ENCODE measurements at regions not wholly inside any gene's neighbourhood (a gene's known extent, or its start where the extent isn't known, plus 50 kb on each side); places are given as distances from the start of the nearest gene placed in this dataset.

DNA sequence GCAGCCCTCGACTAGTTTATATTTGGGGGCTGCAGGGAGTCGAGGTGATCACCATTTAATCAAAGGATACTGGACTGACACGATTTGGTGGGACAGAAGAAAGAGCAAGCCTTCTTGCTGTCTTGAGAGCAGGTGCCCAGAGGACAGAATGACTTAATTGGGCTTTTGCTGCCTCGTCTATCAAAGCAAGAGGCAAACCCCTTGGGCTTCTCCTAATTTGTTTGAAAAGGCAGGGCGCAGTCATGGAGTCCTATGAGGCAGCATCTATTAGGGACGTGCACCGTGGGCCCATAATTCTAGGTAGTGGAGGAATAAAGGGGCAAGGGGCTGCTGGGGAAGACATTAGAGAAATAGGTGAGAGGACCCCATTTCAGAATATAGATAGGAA, 1411.3 kb downstream of the TBC1D22A start:
- H3K27ac Mint-ChIP-seq = no peak overlapping the region
- H3K36me3 Mint-ChIP-seq (ENCODE audit: low read depth) = no peaks in the 10 kb centered on the region
- peaks cover 2% of the 10 kb centered on the region for H3K9me3 Mint-ChIP-seq
- DNase-seq = no peak
- peaks cover 2% of the 10 kb centered on the region for H3K27me3 Mint-ChIP-seq (ENCODE audit: low read depth)
- intact Hi-C loops (cut with micrococcal nuclease) = no loop called here
- H3K4me1 Mint-ChIP-seq (ENCODE audit: low read depth) = no peaks in the 10 kb centered on the region
- CTCF ChIA-PET = no interaction called here
- no peak overlapping the region for H3K4me3 Mint-ChIP-seq

DNA sequence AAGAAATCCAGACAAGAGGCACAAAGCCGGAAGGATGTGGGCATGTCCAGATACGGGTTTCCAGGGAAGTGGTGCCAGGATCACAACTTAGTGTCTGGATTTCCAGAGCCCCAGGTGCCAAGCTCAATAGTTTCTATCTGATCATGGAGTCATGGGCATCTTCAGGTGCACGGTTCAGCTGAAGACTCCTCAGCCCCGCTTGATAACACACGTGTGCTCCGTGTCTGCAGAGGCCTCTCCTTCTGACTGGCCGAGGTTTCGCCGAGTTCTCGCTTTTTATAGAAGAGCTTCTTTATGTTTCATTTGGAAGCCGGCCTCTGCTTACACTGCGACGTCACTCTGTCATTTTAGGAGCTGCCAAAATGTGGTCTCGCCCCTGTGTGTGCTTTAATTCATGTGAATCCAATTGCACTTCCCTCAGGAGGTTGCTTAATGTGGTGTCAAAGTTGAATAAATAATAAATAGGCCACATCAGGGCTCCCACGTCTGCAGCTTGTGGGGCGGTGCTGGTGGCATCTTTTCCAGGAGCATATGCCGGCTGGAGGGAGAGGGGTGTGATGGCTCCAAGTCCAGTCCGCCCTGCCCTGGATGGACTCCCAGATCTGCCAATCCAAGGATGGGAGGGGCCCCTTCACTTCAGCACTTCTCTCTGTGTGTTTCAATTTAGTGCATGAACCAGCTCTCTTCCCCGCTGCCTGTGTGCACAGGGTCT, 1410.8 kb downstream of the TBC1D22A start:
- Mint-ChIP-seq H3K4me3 (no peak overlapping the region), H3K36me3 (ENCODE audit: low read depth) (no peaks in the 10 kb centered on the region), H3K27ac (no peak overlapping the region), H3K27me3 (ENCODE audit: low read depth) (peaks cover 2% of the 10 kb centered on the region), H3K9me3 (peaks cover 2% of the 10 kb centered on the region), H3K4me1 (ENCODE audit: low read depth) (no peaks in the 10 kb centered on the region)
- no peak for DNase-seq
- CTCF ChIA-PET = no interaction called here
- intact Hi-C loops (cut with micrococcal nuclease) = no loop called here

DNA sequence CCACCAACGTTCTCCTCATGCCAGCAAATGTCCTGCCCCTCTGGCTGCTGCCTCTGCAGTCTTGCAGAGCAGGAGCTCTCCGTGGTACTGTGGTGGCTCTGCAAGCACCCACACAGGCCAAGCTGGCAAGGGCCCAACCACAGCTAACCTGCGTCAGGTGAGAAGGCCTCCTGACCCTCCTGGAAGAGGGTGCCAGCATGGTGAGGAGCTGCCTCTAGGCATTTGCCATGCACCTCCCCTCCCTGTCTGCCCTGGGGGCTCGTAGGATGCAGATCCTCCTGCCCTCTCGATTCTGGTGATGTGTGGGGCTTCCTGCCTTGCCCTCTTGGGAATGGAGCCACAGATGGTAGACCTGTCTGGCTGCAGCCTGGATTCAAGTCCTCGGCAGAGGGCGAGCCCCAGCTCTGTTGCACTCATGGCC, 1408.8 kb downstream of the TBC1D22A start:
- intact Hi-C loops (cut with micrococcal nuclease) = no loop called here
- DNase-seq = no peak
- Mint-ChIP-seq H3K36me3 (ENCODE audit: low read depth) (no peaks in the 10 kb centered on the region), H3K4me1 (ENCODE audit: low read depth) (no peaks in the 10 kb centered on the region), H3K4me3 (no peak overlapping the region), H3K27ac (no peak overlapping the region), H3K9me3 (peaks cover 2% of the 10 kb centered on the region), H3K27me3 (ENCODE audit: low read depth) (peaks cover 4% of the 10 kb centered on the region)
- CTCF ChIA-PET = interaction anchor here (0.7 kb wide), 1 partner anchor 431 kb away, joined by 3 read pairs; no protein-coding TSS in a partner anchor

DNA sequence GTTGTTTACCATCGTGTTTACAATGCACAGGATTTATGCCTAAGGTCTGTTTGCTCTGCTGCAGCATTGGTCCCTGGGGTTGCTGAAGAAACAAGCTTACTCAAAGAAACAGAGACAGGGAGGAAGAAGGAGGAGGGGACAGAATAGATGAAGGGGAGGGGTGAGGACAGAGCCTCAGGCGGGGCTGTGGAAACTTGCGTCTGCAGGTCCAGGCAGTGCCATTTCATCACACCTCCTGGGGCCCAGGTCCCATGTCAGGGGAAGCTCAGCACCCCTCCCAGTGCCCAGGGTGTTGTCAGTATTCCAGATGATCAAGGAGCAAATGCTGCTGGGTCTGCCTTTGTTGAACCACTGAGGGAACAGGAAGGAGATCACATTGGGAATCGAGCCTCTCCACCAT, 1406.8 kb downstream of the TBC1D22A start:
- CTCF ChIA-PET = no interaction called here
- no peaks in the 10 kb centered on the region for H3K36me3 Mint-ChIP-seq (ENCODE audit: low read depth)
- DNase-seq = no peak
- H3K27me3 Mint-ChIP-seq (ENCODE audit: low read depth) = peaks cover 10% of the 10 kb centered on the region
- peaks cover 2% of the 10 kb centered on the region for H3K9me3 Mint-ChIP-seq
- no peak overlapping the region for H3K4me3 Mint-ChIP-seq
- no peaks in the 10 kb centered on the region for H3K4me1 Mint-ChIP-seq (ENCODE audit: low read depth)
- intact Hi-C loops (cut with micrococcal nuclease) = no loop called here
- no peak overlapping the region for H3K27ac Mint-ChIP-seq

DNA sequence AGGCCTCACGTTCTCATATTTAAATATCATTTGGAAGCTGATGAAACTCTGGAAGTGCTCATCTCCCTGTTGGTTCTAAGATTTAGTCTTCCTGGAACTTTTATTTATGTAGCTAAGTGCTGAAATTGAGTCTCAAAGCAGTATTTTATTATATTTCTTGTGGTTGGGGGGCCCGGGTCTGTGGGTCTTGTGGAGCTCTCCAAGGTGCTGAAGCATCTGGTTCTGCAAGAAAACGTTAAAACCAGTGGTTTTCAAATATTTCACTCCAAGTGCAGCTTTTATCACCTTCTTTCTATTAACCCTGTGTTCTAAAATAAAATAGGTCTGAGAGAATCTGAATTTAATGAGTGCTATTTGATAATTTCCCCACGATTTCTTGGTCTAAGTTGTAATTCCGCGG, 1404.8 kb downstream of the TBC1D22A start:
- Mint-ChIP-seq H3K27me3 (ENCODE audit: low read depth) (peaks cover 10% of the 10 kb centered on the region), H3K36me3 (ENCODE audit: low read depth) (no peaks in the 10 kb centered on the region), H3K4me1 (ENCODE audit: low read depth) (no peaks in the 10 kb centered on the region), H3K27ac (no peak overlapping the region), H3K4me3 (no peak overlapping the region), H3K9me3 (peaks cover 2% of the 10 kb centered on the region)
- CTCF ChIA-PET = no interaction called here
- DNase-seq = no peak
- intact Hi-C loops (cut with micrococcal nuclease) = no loop called here

DNA sequence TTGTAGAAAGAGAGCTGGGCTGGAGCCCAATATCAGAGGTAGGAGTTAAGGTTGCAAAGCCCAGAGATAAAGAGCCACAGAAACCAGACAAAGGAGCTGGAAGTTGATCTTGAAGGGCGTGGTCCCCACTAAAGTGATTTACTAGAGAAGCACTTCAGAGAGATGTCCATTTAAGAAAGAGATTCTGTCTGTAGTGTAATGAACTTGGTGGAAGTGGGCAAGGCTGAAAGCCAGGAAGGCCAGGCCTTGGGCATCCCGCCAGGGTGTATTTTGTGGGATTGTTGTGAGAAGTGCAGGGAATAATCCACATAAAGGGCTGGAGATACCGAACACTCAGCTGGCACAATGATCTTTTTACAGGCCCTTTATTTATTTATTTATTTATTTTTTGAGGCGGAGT, 1398.8 kb downstream of the TBC1D22A start:
- no peak overlapping the region for H3K4me3 Mint-ChIP-seq
- H3K27ac Mint-ChIP-seq = no peak overlapping the region
- CTCF ChIA-PET = no interaction called here
- H3K27me3 Mint-ChIP-seq (ENCODE audit: low read depth) = peaks cover 6% of the 10 kb centered on the region
- H3K4me1 Mint-ChIP-seq (ENCODE audit: low read depth) = no peaks in the 10 kb centered on the region
- DNase-seq = no peak
- H3K9me3 Mint-ChIP-seq = no peaks in the 10 kb centered on the region
- no peaks in the 10 kb centered on the region for H3K36me3 Mint-ChIP-seq (ENCODE audit: low read depth)
- intact Hi-C loops (cut with micrococcal nuclease) = no loop called here

DNA sequence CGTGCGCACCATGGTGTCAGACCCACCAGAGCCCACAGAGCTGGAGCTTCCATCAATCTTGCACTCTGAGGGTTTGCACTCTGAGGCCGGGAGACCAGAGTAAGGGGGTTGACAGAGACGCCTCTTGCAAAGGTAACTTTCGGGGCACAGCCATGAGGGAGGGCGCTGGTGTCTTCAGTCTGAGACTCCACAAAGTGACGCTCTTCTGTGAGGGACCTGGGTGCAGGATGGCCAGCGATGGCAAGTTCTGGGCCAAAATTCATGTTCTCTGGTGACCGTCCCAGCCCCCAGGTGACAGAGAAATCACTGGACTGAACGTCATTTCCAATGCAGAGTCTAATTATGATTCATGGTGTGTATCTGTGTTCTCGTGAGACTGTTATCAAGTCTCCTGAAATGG, 1395.2 kb downstream of the TBC1D22A start:
- intact Hi-C loops (cut with micrococcal nuclease) = no loop called here
- H3K36me3 Mint-ChIP-seq (ENCODE audit: low read depth) = no peaks in the 10 kb centered on the region
- H3K4me1 Mint-ChIP-seq (ENCODE audit: low read depth) = no peaks in the 10 kb centered on the region
- H3K27me3 Mint-ChIP-seq (ENCODE audit: low read depth) = peaks cover 2% of the 10 kb centered on the region
- H3K27ac Mint-ChIP-seq = no peak overlapping the region
- DNase-seq = no peak
- H3K9me3 Mint-ChIP-seq = no peaks in the 10 kb centered on the region
- CTCF ChIA-PET = no interaction called here
- H3K4me3 Mint-ChIP-seq = no peak overlapping the region

DNA sequence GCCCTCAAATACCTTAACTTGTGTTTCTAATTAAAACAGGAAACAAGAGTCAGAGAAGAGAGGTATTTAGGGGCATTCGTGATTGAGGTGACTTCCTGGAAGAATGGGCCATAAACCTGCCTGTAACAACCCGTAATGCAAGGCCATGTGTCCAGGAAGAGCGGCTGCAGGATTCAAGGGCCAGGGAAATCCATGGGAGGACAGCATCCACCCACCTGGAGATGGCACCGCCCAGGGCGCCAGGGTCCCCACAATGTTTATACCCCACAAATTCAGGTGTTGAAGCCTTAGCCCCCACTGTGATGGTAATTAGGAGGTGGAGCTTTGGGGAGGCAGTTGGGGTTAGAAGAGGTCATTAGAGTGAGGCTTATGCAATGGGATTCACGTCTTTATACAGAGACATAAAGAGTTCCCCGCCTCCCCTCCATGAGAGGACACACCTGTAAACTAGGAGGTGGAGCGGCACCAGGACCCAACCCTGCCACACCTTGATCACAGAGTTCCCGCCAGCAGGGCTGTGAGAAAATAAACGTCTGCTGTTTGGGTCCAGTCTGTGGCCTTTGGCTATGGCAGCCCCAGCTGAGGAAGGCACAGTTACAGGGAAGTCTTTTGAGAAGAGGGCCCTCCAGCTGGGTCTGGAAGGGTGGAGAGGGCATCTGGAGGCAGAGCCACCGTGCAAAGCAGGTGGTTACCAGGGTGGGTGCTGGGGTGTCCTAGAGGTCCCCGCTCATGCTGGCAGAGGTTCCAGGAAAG, 1394.3 kb downstream of the TBC1D22A start:
- no peaks in the 10 kb centered on the region for H3K9me3 Mint-ChIP-seq
- H3K27me3 Mint-ChIP-seq (ENCODE audit: low read depth) = peaks cover 2% of the 10 kb centered on the region
- no peak for DNase-seq
- H3K4me1 Mint-ChIP-seq (ENCODE audit: low read depth) = no peaks in the 10 kb centered on the region
- H3K27ac Mint-ChIP-seq = no peak overlapping the region
- CTCF ChIA-PET = no interaction called here
- no peak overlapping the region for H3K4me3 Mint-ChIP-seq
- intact Hi-C loops (cut with micrococcal nuclease) = no loop called here
- no peaks in the 10 kb centered on the region for H3K36me3 Mint-ChIP-seq (ENCODE audit: low read depth)

DNA sequence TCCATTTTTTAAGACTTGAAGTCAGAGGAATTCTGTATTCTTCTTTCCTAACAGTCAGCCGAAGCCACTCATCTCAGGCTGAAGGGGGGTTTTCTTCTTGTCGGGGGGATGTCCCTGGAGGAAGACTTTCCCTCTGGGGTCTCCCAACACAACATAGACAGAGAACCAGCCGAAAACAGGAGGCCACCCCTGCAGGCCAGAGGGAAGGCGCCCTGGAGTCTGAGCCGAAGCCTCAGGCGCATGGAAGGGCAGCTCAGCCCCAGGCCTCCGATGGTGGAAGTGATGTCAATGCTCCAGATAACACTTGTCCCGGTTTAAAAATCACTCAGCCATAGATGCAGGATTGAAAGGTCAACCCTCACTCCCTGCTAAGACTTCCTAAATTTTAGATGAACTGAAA, 1393.0 kb downstream of the TBC1D22A start:
- Mint-ChIP-seq H3K4me3 (no peak overlapping the region), H3K4me1 (ENCODE audit: low read depth) (no peaks in the 10 kb centered on the region), H3K27me3 (ENCODE audit: low read depth) (peaks cover 2% of the 10 kb centered on the region), H3K27ac (no peak overlapping the region), H3K9me3 (no peaks in the 10 kb centered on the region), H3K36me3 (ENCODE audit: low read depth) (no peaks in the 10 kb centered on the region)
- DNase-seq = no peak
- CTCF ChIA-PET = no interaction called here
- intact Hi-C loops (cut with micrococcal nuclease) = no loop called here

DNA sequence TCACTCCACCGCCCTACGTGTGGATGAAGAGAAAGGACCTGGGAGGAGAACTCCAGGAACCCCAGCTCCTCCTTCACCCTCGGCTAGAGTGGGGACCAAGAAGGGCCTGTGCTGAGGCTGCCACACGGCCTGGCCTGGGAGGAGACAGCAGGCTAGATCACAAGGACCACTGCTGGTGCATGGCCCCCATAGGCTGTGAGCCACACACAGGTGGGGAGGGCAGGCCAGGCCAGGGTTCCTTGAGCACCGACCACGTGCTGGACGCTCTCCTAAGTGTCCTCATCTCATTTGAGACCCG, 1392.4 kb downstream of the TBC1D22A start:
- H3K4me1 Mint-ChIP-seq (ENCODE audit: low read depth) = no peaks in the 10 kb centered on the region
- H3K36me3 Mint-ChIP-seq (ENCODE audit: low read depth) = no peaks in the 10 kb centered on the region

DNA sequence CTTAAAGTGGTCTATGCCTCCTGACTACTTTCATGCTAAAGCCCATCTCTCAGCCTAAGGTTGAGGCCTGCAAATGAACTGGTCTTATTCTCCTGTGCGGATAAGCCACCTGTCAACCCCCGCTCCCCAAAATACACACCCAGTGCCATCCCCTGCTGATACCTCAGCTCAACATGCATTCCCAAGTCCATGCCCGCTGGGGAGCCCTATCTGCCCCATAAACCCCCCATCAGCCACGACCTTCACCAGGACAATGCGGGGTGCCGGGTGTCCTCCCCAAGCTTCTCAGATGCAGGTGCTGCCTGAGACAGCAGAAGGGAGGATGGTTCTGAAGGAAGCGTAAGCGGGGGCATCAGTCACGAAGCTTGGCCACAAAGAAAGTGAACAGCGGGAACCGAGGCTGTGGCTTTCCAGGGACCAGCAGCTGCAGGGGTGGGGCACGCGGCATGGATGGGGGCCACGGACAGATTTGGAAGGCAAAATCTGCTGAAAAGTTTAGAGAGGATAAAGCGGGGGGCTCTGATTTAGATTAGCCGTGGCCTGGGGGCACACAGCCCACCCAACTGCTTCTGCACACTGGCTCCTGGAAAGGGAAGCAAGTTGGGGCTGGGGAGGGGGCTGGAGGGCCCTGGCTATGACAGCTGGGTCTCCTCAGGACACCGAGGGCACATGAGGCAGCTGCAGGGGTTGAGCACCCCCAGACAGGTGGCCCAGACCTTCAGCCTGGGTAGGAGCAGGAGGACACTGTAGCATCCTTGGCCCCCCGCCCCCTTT, 1391.9 kb downstream of the TBC1D22A start:
- no peaks in the 10 kb centered on the region for H3K9me3 Mint-ChIP-seq
- H3K27me3 Mint-ChIP-seq (ENCODE audit: low read depth) = peaks cover 2% of the 10 kb centered on the region
- intact Hi-C loops (cut with micrococcal nuclease) = no loop called here
- no peak for DNase-seq
- H3K4me3 Mint-ChIP-seq = no peak overlapping the region
- H3K36me3 Mint-ChIP-seq (ENCODE audit: low read depth) = no peaks in the 10 kb centered on the region
- H3K4me1 Mint-ChIP-seq (ENCODE audit: low read depth) = no peaks in the 10 kb centered on the region
- CTCF ChIA-PET = no interaction called here
- no peak overlapping the region for H3K27ac Mint-ChIP-seq

More for the DNA sequence above, 1392.4 kb downstream of the TBC1D22A start:
- intact Hi-C loops (cut with micrococcal nuclease) = no loop called here
- Mint-ChIP-seq H3K9me3 (no peaks in the 10 kb centered on the region), H3K27ac (no peak overlapping the region), H3K4me3 (no peak overlapping the region), H3K27me3 (ENCODE audit: low read depth) (peaks cover 2% of the 10 kb centered on the region)
- CTCF ChIA-PET = no interaction called here
- DNase-seq = no peak

DNA sequence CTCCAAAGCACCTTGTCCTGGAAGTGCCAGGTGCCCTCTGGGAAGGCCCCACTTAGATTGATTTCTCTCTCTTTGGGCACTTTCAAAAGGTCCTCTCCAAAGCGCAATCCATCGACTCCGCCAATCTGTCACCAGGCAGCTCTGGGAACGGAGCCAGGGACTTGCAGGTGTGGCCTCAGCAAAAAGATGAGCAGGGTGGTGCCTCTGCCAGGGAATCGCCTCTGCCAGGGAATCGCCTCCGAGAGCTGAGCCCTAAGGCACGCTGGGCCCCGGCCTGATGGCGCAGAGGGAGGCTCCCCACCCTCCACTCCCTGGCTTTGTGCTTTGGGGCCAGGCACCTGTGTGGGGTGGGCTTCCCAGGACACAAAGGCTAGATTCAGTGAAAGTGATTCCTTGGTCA, 1391.3 kb downstream of the TBC1D22A start:
- H3K36me3 Mint-ChIP-seq (ENCODE audit: low read depth) = no peaks in the 10 kb centered on the region
- H3K9me3 Mint-ChIP-seq = no peaks in the 10 kb centered on the region
- peaks cover 2% of the 10 kb centered on the region for H3K27me3 Mint-ChIP-seq (ENCODE audit: low read depth)
- no peaks in the 10 kb centered on the region for H3K4me1 Mint-ChIP-seq (ENCODE audit: low read depth)
- intact Hi-C loops (cut with micrococcal nuclease) = no loop called here
- H3K27ac Mint-ChIP-seq = no peak overlapping the region
- no peak overlapping the region for H3K4me3 Mint-ChIP-seq
- CTCF ChIA-PET = no interaction called here
- DNase-seq = no peak

DNA sequence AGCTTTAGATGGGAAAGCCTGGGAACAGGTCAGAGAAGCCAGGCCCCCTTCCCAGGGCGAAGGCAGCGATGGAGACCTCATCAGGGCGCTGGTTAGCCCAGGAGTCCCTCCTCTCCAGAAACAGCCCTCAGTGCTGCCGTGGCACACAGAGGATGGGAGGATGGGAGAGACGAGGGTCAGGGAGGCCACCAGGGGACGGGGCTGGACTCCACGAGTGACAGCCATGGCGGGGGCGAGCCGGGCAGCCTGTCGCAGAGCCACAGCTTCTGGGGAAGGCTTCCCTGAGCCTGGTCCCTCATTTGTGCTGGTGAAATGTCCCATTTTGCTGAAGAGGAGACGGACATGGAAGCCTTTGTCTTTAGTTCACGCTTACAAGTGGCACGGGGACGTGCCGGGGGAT, 1390.5 kb downstream of the TBC1D22A start:
- intact Hi-C loops (cut with micrococcal nuclease) = no loop called here

More for the DNA sequence above, 1390.5 kb downstream of the TBC1D22A start:
- no peaks in the 10 kb centered on the region for H3K36me3 Mint-ChIP-seq (ENCODE audit: low read depth)
- no peaks in the 10 kb centered on the region for H3K4me1 Mint-ChIP-seq (ENCODE audit: low read depth)
- H3K9me3 Mint-ChIP-seq = no peaks in the 10 kb centered on the region
- H3K27ac Mint-ChIP-seq = no peak overlapping the region
- no peak overlapping the region for H3K4me3 Mint-ChIP-seq
- peaks cover 2% of the 10 kb centered on the region for H3K27me3 Mint-ChIP-seq (ENCODE audit: low read depth)
- CTCF ChIA-PET = no interaction called here
- DNase-seq = no peak

Data from activated naive CD4-positive, alpha-beta T cell treated with anti-CD3 and anti-CD28 coated beads for 36 hours (primary cell).